ENCODE measurements at regions not wholly inside any gene's neighbourhood (a gene's known extent, or its start where the extent isn't known, plus 50 kb on each side); places are given as distances from the start of the nearest gene placed in this dataset.

DNA sequence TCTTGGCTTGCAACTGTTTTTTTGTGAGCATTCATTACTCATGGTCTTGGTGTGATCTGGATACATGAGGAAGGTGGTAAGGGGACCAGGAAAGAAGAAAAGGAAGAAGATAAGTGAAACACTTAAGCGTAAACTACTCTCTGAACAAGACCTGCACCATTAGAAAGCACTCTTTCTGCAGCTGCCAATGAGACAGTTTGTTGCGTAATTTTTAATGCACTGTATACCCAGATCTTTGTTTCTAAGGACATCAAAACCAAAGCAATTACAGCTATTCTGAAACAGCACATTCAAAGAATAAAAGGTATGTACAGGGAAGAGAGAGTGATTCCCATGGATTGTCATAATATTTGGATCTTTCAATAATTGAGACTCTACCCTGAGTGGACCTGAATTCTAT lies 147.4 kb downstream of the BLID start:
- TF ChIP-seq, protein P1, sequence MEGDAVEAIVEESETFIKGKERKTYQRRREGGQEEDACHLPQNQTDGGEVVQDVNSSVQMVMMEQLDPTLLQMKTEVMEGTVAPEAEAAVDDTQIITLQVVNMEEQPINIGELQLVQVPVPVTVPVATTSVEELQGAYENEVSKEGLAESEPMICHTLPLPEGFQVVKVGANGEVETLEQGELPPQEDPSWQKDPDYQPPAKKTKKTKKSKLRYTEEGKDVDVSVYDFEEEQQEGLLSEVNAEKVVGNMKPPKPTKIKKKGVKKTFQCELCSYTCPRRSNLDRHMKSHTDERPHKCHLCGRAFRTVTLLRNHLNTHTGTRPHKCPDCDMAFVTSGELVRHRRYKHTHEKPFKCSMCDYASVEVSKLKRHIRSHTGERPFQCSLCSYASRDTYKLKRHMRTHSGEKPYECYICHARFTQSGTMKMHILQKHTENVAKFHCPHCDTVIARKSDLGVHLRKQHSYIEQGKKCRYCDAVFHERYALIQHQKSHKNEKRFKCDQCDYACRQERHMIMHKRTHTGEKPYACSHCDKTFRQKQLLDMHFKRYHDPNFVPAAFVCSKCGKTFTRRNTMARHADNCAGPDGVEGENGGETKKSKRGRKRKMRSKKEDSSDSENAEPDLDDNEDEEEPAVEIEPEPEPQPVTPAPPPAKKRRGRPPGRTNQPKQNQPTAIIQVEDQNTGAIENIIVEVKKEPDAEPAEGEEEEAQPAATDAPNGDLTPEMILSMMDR (conservative IDR thresholded peaks at IDR 0.05; ENCODE audit: low read length): no peak
- TF ChIP-seq EZH2phosphoT487 (IDR thresholded peaks at IDR 0.05; ENCODE audit: borderline replicate concordance, low read depth, low read length): no peak
